22Rv1 (cell line): ENCODE measurements at regions not wholly inside any gene's neighbourhood (a gene's known extent, or its start where the extent isn't known, plus 50 kb on each side); places are given as distances from the start of the nearest gene placed in this dataset.
A peak's percentile ranks its signal among the peaks of the same experiment; 100 is the strongest.

Source experiments
- H3K27ac ChIP-seq: fragments of 450-650 bp; 2 replicates; pipeline ENCODE4 v1.5.1; 2017
- ZFX ChIP-seq: fragments of 450-650 bp; IDR thresholded peaks from 2 replicates; pipeline ENCODE4 v1.6.1; 2017; ENCODE audit warnings: antibody characterized with exemption, borderline replicate concordance
- TF ChIP-seq, protein P1 (sequence below): fragments of 450-650 bp; IDR thresholded peaks from 2 replicates; pipeline ENCODE4 v1.5.1; 2017; ENCODE audit warnings: mild to moderate bottlenecking

DNA sequence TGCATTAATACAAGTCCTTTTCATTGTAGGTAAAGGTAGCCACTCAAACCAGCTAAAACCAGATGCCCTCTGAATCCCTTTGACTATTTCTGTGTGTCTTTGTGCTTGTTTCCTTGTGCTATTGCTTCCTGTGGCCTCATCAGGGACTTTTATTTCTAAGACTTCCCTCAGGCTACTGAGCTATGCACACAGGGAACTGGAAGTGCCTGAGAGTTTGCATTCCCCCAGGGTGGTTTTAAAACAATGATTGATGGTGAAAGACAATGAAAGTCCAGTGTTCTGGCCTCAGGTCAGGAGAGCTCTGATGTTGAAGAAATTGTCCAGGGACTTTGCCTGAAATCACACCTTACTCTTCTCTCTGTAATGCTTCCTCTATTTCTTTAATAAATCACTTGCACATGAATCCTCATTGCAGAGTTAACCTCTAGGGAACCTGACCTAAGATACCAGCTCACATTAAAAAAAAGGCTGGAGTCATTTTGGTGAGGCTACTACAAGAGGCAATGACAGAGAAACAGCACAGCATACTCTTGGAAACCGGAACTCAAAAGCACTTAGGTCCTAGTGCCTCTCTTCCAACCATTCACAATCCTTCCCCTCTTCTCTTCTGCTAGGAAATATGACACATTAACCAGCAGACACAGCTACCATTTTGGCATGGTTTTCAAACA is 158.1 kb upstream of the NREP start:
- TF ChIP-seq, protein P1, sequence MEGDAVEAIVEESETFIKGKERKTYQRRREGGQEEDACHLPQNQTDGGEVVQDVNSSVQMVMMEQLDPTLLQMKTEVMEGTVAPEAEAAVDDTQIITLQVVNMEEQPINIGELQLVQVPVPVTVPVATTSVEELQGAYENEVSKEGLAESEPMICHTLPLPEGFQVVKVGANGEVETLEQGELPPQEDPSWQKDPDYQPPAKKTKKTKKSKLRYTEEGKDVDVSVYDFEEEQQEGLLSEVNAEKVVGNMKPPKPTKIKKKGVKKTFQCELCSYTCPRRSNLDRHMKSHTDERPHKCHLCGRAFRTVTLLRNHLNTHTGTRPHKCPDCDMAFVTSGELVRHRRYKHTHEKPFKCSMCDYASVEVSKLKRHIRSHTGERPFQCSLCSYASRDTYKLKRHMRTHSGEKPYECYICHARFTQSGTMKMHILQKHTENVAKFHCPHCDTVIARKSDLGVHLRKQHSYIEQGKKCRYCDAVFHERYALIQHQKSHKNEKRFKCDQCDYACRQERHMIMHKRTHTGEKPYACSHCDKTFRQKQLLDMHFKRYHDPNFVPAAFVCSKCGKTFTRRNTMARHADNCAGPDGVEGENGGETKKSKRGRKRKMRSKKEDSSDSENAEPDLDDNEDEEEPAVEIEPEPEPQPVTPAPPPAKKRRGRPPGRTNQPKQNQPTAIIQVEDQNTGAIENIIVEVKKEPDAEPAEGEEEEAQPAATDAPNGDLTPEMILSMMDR: no peak
- TF ChIP-seq ZFX: no peak
- H3K27ac ChIP-seq: no peak overlapping the region

DNA sequence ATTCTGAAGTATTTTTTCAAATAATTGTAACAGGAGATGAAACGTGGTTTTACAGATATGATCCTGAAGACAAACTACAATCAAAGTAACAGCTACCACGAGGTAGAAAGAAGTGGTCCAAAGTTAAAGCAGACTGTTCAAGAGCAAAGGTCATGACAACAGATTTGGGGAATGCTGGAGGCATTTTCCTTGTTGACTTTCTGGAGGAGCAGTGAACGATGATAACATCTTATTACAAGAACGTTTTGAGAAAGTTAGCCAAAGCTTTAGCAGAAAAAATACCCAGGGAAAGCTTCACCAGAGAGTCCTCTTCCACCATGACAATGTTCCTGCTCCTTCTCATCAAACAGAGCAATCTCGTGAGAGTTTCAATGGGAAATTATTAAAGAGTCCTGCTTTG is 145.4 kb upstream of the NREP start:
- H3K27ac ChIP-seq: peak overlapping the region; percentile 3; the same call in 1 of the 2 replicates
- TF ChIP-seq ZFX: no peak
- TF ChIP-seq, protein P1: no peak

GRCh38 chr5:111901296-111901695 is 144.3 kb upstream of the NREP start:
- TF ChIP-seq ZFX: no peak
- TF ChIP-seq, protein P1: no peak
- H3K27ac ChIP-seq: no peak overlapping the region

GRCh38 chr5:111892949-111893348 is 136.0 kb upstream of the NREP start:
- no peak for TF ChIP-seq ZFX
- TF ChIP-seq, protein P1: no peak
- no peak overlapping the region for H3K27ac ChIP-seq

DNA sequence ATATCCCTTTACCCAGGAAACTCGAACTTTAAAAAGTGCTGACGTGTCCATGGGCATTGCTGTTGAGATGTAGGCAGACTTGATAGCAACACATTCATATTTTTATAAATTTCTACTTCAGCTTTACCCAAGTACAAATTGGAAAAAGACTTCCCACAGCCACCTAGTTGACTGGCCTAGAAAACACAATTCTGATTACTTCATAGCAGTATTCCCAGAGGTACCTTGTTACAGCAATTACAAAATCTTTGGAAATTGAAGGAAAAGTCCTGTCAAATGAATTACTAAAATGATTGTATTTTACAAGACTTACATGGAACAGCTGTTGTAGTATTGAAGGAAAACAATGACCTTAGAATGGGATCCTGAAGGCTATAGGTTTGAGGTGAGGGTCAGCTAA is 130.7 kb upstream of the NREP start:
- TF ChIP-seq, protein P1: no peak
- TF ChIP-seq ZFX: no peak
- no peak overlapping the region for H3K27ac ChIP-seq

- TF ChIP-seq ZFX: no peak
- TF ChIP-seq, protein P1: no peak
- no peak overlapping the region for H3K27ac ChIP-seq
These were observed 112.7 kb upstream of the NREP start for GRCh38 chr5:111869681-111870080.

DNA sequence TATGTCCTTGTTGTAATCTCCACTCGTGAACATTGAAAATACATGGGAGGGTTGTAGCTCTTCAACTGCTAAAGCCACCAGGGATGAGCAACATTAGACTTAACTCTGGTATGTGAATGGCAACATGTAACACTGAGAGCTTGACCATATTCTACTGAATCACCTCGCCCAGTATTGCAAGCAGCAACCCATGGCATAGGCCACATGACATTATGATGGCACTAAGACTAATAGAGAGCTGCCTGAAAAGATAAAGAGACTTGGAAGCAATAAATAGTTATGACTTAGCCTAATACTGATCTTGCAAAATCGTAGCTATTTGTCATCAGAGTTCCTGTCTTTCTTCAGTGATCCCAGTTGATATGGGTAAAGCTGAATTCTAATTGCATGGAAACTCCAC is 108.4 kb upstream of the NREP start:
- TF ChIP-seq, protein P1: no peak
- TF ChIP-seq ZFX: no peak
- H3K27ac ChIP-seq: no peak overlapping the region
